Astrocyte (in vitro differentiated cells and primary cell): ENCODE measurements at regions not wholly inside any gene's neighbourhood (a gene's known extent, or its start where the extent isn't known, plus 50 kb on each side); places are given as distances from the start of the nearest gene placed in this dataset.

Source experiments
- CTCF ChIP-seq: IDR thresholded peaks from 2 replicates; pipeline ENCODE4 v1.5.1; 2011; ENCODE audit warnings: low read depth, mild to moderate bottlenecking, inconsistent platforms, low read length, moderate library complexity; ENCODE audit not compliant: insufficient read depth
- EZH2 ChIP-seq: IDR thresholded peaks from 2 replicates; pipeline ENCODE4 v1.6.1; 2012; ENCODE audit warnings: mild to moderate bottlenecking, low read length, inconsistent platforms; ENCODE audit not compliant: insufficient read depth

GRCh38 chr18:78422336-78422735, 557.3 kb upstream of the SALL3 start:
- TF ChIP-seq CTCF (no peak), EZH2 (no peak)
